ENCODE measurements at regions not wholly inside any gene's neighbourhood (a gene's known extent, or its start where the extent isn't known, plus 50 kb on each side); places are given as distances from the start of the nearest gene placed in this dataset.
A peak's percentile ranks its signal among the peaks of the same experiment; 100 is the strongest.

- no peak for TF ChIP-seq CTCF (IDR thresholded peaks at IDR 0.05)
- H3K27ac Mint-ChIP-seq = no peak overlapping the region
- Histone ChIP-seq H3K4me1 (ENCODE audit: control insufficient read depth in 1 of 2, insufficient read depth in 2 of 2, low read length in 2 of 2) (no peaks in the 10 kb centered on the region), H3K4me2 (replicated peaks; ENCODE audit: extremely low read depth, low read length, poor library complexity, severe bottlenecking) (no peak overlapping the region), H2AFZ (ENCODE audit: insufficient read depth, low read depth, low read length, poor library complexity, severe bottlenecking) (no peak overlapping the region), H3K36me3 (replicated peaks in 1 of 2; ENCODE audit: control insufficient read depth in 1 of 2, insufficient read depth in 2 of 2, low read length in 2 of 2) (no peaks in the 10 kb centered on the region), H3K27me3 (ENCODE audit: control insufficient read depth in 2 of 2, insufficient read depth in 2 of 2, low read length in 2 of 2) (no peaks in the 10 kb centered on the region), H3K9me3 (replicated peaks in 1 of 2; ENCODE audit: control insufficient read depth in 1 of 2, insufficient read depth in 1 of 2, low read length in 2 of 2) (peaks cover 7 to 17% of the 10 kb centered on the region in 2 donors), H3K27ac (ENCODE audit: low read depth in 1 of 2, low read length in 2 of 2) (no peak overlapping the region), H3K79me2 (ENCODE audit: insufficient read depth, low read length) (no peaks in the 10 kb centered on the region), H3K9ac (ENCODE audit: insufficient read depth, low read length, poor library complexity, severe bottlenecking) (no peak overlapping the region), H4K20me1 (ENCODE audit: insufficient read depth, low read length) (no peaks in the 10 kb centered on the region), H3K4me3 (replicated peaks in 1 of 3; ENCODE audit: low read depth in 2 of 3, low read length in 3 of 3) (no peak overlapping the region)
- no peaks in the 10 kb centered on the region for H3K36me3 Mint-ChIP-seq
- H3K4me3 Mint-ChIP-seq = no peak overlapping the region
- intact Hi-C loops (cut with micrococcal nuclease) = no loop called here
- WGBS (ENCODE audit: insufficient coverage) = 100% methylated on average over 1 of the region's 3 CpGs
- DNase-seq = no peak
- H3K9me3 Mint-ChIP-seq = peaks cover 8 to 25% (median 22%) of the 10 kb centered on the region in 7 donors
- no peaks in the 10 kb centered on the region for H3K4me1 Mint-ChIP-seq
- H3K27me3 Mint-ChIP-seq (ENCODE audit: low read depth in 3 of 3) = peaks cover 2 to 3% (median 2%) of the 10 kb centered on the region in 3 donors
These were observed 467.1 kb upstream of the THBS1 start for GRCh38 chr15:39113741-39114140.

GRCh38 chr15:39114690-39115378, 466.0 kb upstream of the THBS1 start:
- H2AFZ ChIP-seq (ENCODE audit: insufficient read depth, low read depth, low read length, poor library complexity, severe bottlenecking) = no peak overlapping the region
- no peaks in the 10 kb centered on the region for H3K36me3 ChIP-seq (replicated peaks in 1 of 2; ENCODE audit: control insufficient read depth in 1 of 2, insufficient read depth in 2 of 2, low read length in 2 of 2)
- intact Hi-C loops (cut with micrococcal nuclease) = no loop called here
- peaks cover 7 to 17% of the 10 kb centered on the region in 2 donors for H3K9me3 ChIP-seq (replicated peaks in 1 of 2; ENCODE audit: control insufficient read depth in 1 of 2, insufficient read depth in 1 of 2, low read length in 2 of 2)
- H3K4me3 ChIP-seq (replicated peaks in 1 of 3; ENCODE audit: low read depth in 2 of 3, low read length in 3 of 3) = no peak overlapping the region
- H3K27ac ChIP-seq (ENCODE audit: low read depth in 1 of 2, low read length in 2 of 2) = no peak overlapping the region
- TF ChIP-seq CTCF (IDR thresholded peaks at IDR 0.05) = no peak
- Mint-ChIP-seq H3K4me1 (no peaks in the 10 kb centered on the region), H3K36me3 (no peaks in the 10 kb centered on the region), H3K27ac (peak overlapping the region in 1 of 7 donors; percentile 51), H3K27me3 (ENCODE audit: low read depth in 3 of 3) (peaks cover 2 to 3% (median 2%) of the 10 kb centered on the region in 3 donors), H3K9me3 (peaks cover 8 to 25% (median 22%) of the 10 kb centered on the region in 7 donors), H3K4me3 (no peak overlapping the region)
- no peaks in the 10 kb centered on the region for H3K79me2 ChIP-seq (ENCODE audit: insufficient read depth, low read length)
- H3K4me1 ChIP-seq (ENCODE audit: control insufficient read depth in 1 of 2, insufficient read depth in 2 of 2, low read length in 2 of 2) = no peaks in the 10 kb centered on the region
- H3K4me2 ChIP-seq (replicated peaks; ENCODE audit: extremely low read depth, low read length, poor library complexity, severe bottlenecking) = no peak overlapping the region
- no peaks in the 10 kb centered on the region for H4K20me1 ChIP-seq (ENCODE audit: insufficient read depth, low read length)
- DNase-seq = no peak
- H3K9ac ChIP-seq (ENCODE audit: insufficient read depth, low read length, poor library complexity, severe bottlenecking) = no peak overlapping the region
- WGBS (ENCODE audit: insufficient coverage) = no CpG with 5 or more reads among the region's 1 CpG
- H3K27me3 ChIP-seq (ENCODE audit: control insufficient read depth in 2 of 2, insufficient read depth in 2 of 2, low read length in 2 of 2) = no peaks in the 10 kb centered on the region
